ENCODE measurements at regions not wholly inside any gene's neighbourhood (a gene's known extent, or its start where the extent isn't known, plus 50 kb on each side); places are given as distances from the start of the nearest gene placed in this dataset.

- CTCF ChIA-PET: no interaction called here
- no peak for TF ChIP-seq EZH2 (IDR thresholded peaks at IDR 0.05; ENCODE audit: borderline replicate concordance, low read depth, low read length, poor library complexity, severe bottlenecking)
- TF ChIP-seq CTCF (conservative IDR thresholded peaks at IDR 0.05; ENCODE audit: low read depth, low read length): no peak
- intact Hi-C loops (cut with micrococcal nuclease; ENCODE audit: unreplicated experiment): no loop called here
These were observed 347.5 kb upstream of the ASIC2 start for GRCh38 chr17:33640629-33641028.

GRCh38 chr17:33642002-33642401 is 348.9 kb upstream of the ASIC2 start:
- Histone ChIP-seq H3K36me3 (ENCODE audit: insufficient read depth, low read length, poor library complexity, severe bottlenecking) (no peaks in the 10 kb centered on the region), H3K4me1 (ENCODE audit: insufficient read depth, low read length, poor library complexity, severe bottlenecking) (no peaks in the 10 kb centered on the region), H3K27me3 (replicated peaks; ENCODE audit: insufficient read depth, low read depth, low read length, poor library complexity) (no peaks in the 10 kb centered on the region), H3K4me3 (ENCODE audit: low read depth, low read length, poor library complexity, severe bottlenecking) (no peak overlapping the region), H3K27ac (ENCODE audit: low read depth, low read length, poor library complexity, severe bottlenecking) (no peak overlapping the region), H3K9me3 (ENCODE audit: low read depth, low read length, poor library complexity, severe bottlenecking) (no peaks in the 10 kb centered on the region)
- no peak for TF ChIP-seq CTCF (conservative IDR thresholded peaks at IDR 0.05; ENCODE audit: low read depth, low read length)
- CTCF ChIA-PET: no interaction called here
- DNase-seq (ENCODE audit: low spot score): no peak
- intact Hi-C loops (cut with micrococcal nuclease; ENCODE audit: unreplicated experiment): no loop called here
- no TSS peak for BruUV-seq (replicated peaks)
- POLR2A ChIA-PET (ENCODE audit: low non-redundant PET): no interaction called here

More at GRCh38 chr17:33640629-33641028, 347.5 kb upstream of the ASIC2 start:
- BruUV-seq (replicated peaks): no TSS peak
- Histone ChIP-seq H3K4me1 (ENCODE audit: insufficient read depth, low read length, poor library complexity, severe bottlenecking) (no peaks in the 10 kb centered on the region), H3K4me3 (ENCODE audit: low read depth, low read length, poor library complexity, severe bottlenecking) (no peak overlapping the region), H3K9me3 (ENCODE audit: low read depth, low read length, poor library complexity, severe bottlenecking) (no peaks in the 10 kb centered on the region), H3K36me3 (ENCODE audit: insufficient read depth, low read length, poor library complexity, severe bottlenecking) (no peaks in the 10 kb centered on the region), H3K27ac (ENCODE audit: low read depth, low read length, poor library complexity, severe bottlenecking) (no peak overlapping the region), H3K27me3 (replicated peaks; ENCODE audit: insufficient read depth, low read depth, low read length, poor library complexity) (peaks cover 6% of the 10 kb centered on the region)
- no peak for DNase-seq (ENCODE audit: low spot score)
- POLR2A ChIA-PET (ENCODE audit: low non-redundant PET): no interaction called here

GRCh38 chr17:33647956-33648355 is 354.9 kb upstream of the ASIC2 start:
- TF ChIP-seq EZH2 (IDR thresholded peaks at IDR 0.05; ENCODE audit: borderline replicate concordance, low read depth, low read length, poor library complexity, severe bottlenecking): no peak
- TF ChIP-seq CTCF (conservative IDR thresholded peaks at IDR 0.05; ENCODE audit: low read depth, low read length): peak; percentile 56

More at GRCh38 chr17:33647956-33648355, 354.9 kb upstream of the ASIC2 start:
- Histone ChIP-seq H3K27ac (ENCODE audit: low read depth, low read length, poor library complexity, severe bottlenecking) (no peak overlapping the region), H3K4me3 (ENCODE audit: low read depth, low read length, poor library complexity, severe bottlenecking) (no peak overlapping the region), H3K36me3 (ENCODE audit: insufficient read depth, low read length, poor library complexity, severe bottlenecking) (no peaks in the 10 kb centered on the region), H3K27me3 (replicated peaks; ENCODE audit: insufficient read depth, low read depth, low read length, poor library complexity) (no peaks in the 10 kb centered on the region), H3K4me1 (ENCODE audit: insufficient read depth, low read length, poor library complexity, severe bottlenecking) (no peaks in the 10 kb centered on the region), H3K9me3 (ENCODE audit: low read depth, low read length, poor library complexity, severe bottlenecking) (no peaks in the 10 kb centered on the region)
- no TSS peak for BruUV-seq (replicated peaks)
- CTCF ChIA-PET: interaction anchor here (0.6 kb wide), 2 partner anchors 8 to 14 kb away, joined by 3 to 4 read pairs; no protein-coding TSS in a partner anchor
- POLR2A ChIA-PET (ENCODE audit: low non-redundant PET): no interaction called here
- DNase-seq (ENCODE audit: low spot score): peak; percentile 7
- intact Hi-C loops (cut with micrococcal nuclease; ENCODE audit: unreplicated experiment): no loop called here
